ENCODE measurements at regions not wholly inside any gene's neighbourhood (a gene's known extent, or its start where the extent isn't known, plus 50 kb on each side); places are given as distances from the start of the nearest gene placed in this dataset.

- no peak overlapping the region for H3K4me3 ChIP-seq (ENCODE audit: low read length in 3 of 3)
- H3K9me3 ChIP-seq (ENCODE audit: control insufficient read depth in 3 of 3, low read length in 3 of 3): no peaks in the 10 kb centered on the region
- H3K27ac ChIP-seq (ENCODE audit: low read depth, low read length): no peak overlapping the region
- H3K4me1 ChIP-seq (ENCODE audit: control insufficient read depth in 3 of 3, insufficient read depth in 3 of 3, low read length in 3 of 3): peaks cover 0 to 5% (median 2%) of the 10 kb centered on the region in 3 donors
- H3K27me3 ChIP-seq (ENCODE audit: control insufficient read depth in 3 of 3, insufficient read depth in 3 of 3, low read length in 3 of 3): peaks cover 0 to 5% (median 0%) of the 10 kb centered on the region in 3 donors
- H3K9ac ChIP-seq (ENCODE audit: low read depth in 1 of 3, low read length in 3 of 3): no peak overlapping the region
- no peaks in the 10 kb centered on the region for H3K36me3 ChIP-seq (ENCODE audit: control insufficient read depth in 3 of 3, insufficient read depth in 3 of 3, low read length in 3 of 3)
These were observed 74.1 kb upstream of the HSPA9 start for GRCh38 chr5:138649316-138649720.

DNA sequence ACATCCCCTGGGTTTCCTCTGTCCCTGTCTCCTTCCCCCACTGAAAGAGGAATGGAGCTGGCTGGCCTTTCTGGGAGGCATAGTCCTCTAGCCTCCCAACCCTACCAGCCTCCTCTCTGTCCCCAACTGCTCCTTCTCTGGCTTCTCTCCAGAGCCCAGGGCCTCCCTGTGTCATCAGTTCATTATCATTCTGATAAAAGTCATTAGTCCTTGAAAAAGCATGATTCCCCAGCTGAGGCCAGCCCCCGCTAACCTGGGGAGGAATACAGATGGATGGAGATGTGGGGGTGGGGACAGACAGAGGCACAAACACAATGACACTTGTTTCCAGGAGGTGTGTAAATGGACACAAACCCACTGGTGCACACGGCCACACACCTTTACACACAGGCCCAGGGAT, 73.6 kb upstream of the HSPA9 start:
- H3K9ac ChIP-seq (ENCODE audit: low read depth in 1 of 3, low read length in 3 of 3): no peak overlapping the region
- peaks cover 0 to 5% (median 0%) of the 10 kb centered on the region in 3 donors for H3K27me3 ChIP-seq (ENCODE audit: control insufficient read depth in 3 of 3, insufficient read depth in 3 of 3, low read length in 3 of 3)
- no peaks in the 10 kb centered on the region for H3K36me3 ChIP-seq (ENCODE audit: control insufficient read depth in 3 of 3, insufficient read depth in 3 of 3, low read length in 3 of 3)
- H3K9me3 ChIP-seq (ENCODE audit: control insufficient read depth in 3 of 3, low read length in 3 of 3): no peaks in the 10 kb centered on the region
- no peak overlapping the region for H3K4me3 ChIP-seq (ENCODE audit: low read length in 3 of 3)
- no peak overlapping the region for H3K27ac ChIP-seq (ENCODE audit: low read depth, low read length)
- peaks cover 0 to 5% (median 2%) of the 10 kb centered on the region in 3 donors for H3K4me1 ChIP-seq (ENCODE audit: control insufficient read depth in 3 of 3, insufficient read depth in 3 of 3, low read length in 3 of 3)

GRCh38 chr5:138647794-138648410, 72.7 kb upstream of the HSPA9 start:
- no peak overlapping the region for H3K4me3 ChIP-seq (ENCODE audit: low read length in 3 of 3)
- H3K27me3 ChIP-seq (ENCODE audit: control insufficient read depth in 3 of 3, insufficient read depth in 3 of 3, low read length in 3 of 3): peaks cover 0 to 5% (median 0%) of the 10 kb centered on the region in 3 donors
- no peak overlapping the region for H3K9ac ChIP-seq (ENCODE audit: low read depth in 1 of 3, low read length in 3 of 3)
- no peaks in the 10 kb centered on the region for H3K36me3 ChIP-seq (ENCODE audit: control insufficient read depth in 3 of 3, insufficient read depth in 3 of 3, low read length in 3 of 3)
- peaks cover 0 to 5% (median 2%) of the 10 kb centered on the region in 3 donors for H3K4me1 ChIP-seq (ENCODE audit: control insufficient read depth in 3 of 3, insufficient read depth in 3 of 3, low read length in 3 of 3)
- H3K27ac ChIP-seq (ENCODE audit: low read depth, low read length): no peak overlapping the region
- no peaks in the 10 kb centered on the region for H3K9me3 ChIP-seq (ENCODE audit: control insufficient read depth in 3 of 3, low read length in 3 of 3)

- Histone ChIP-seq H3K4me3 (ENCODE audit: low read length in 3 of 3) (no peak overlapping the region), H3K9ac (ENCODE audit: low read depth in 1 of 3, low read length in 3 of 3) (no peak overlapping the region), H3K4me1 (ENCODE audit: control insufficient read depth in 3 of 3, insufficient read depth in 3 of 3, low read length in 3 of 3) (peaks cover 0 to 5% (median 2%) of the 10 kb centered on the region in 3 donors), H3K36me3 (ENCODE audit: control insufficient read depth in 3 of 3, insufficient read depth in 3 of 3, low read length in 3 of 3) (no peaks in the 10 kb centered on the region), H3K27me3 (ENCODE audit: control insufficient read depth in 3 of 3, insufficient read depth in 3 of 3, low read length in 3 of 3) (peaks cover 0 to 5% (median 0%) of the 10 kb centered on the region in 3 donors), H3K27ac (ENCODE audit: low read depth, low read length) (no peak overlapping the region), H3K9me3 (ENCODE audit: control insufficient read depth in 3 of 3, low read length in 3 of 3) (no peaks in the 10 kb centered on the region)
These were observed 72.1 kb upstream of the HSPA9 start for GRCh38 chr5:138647261-138647788.

- Histone ChIP-seq H3K4me1 (ENCODE audit: control insufficient read depth in 3 of 3, insufficient read depth in 3 of 3, low read length in 3 of 3) (peaks cover 0 to 5% (median 3%) of the 10 kb centered on the region in 3 donors), H3K4me3 (ENCODE audit: low read length in 3 of 3) (no peak overlapping the region), H3K27me3 (ENCODE audit: control insufficient read depth in 3 of 3, insufficient read depth in 3 of 3, low read length in 3 of 3) (peaks cover 0 to 5% (median 0%) of the 10 kb centered on the region in 3 donors), H3K9me3 (ENCODE audit: control insufficient read depth in 3 of 3, low read length in 3 of 3) (no peaks in the 10 kb centered on the region), H3K9ac (ENCODE audit: low read depth in 1 of 3, low read length in 3 of 3) (no peak overlapping the region), H3K27ac (ENCODE audit: low read depth, low read length) (no peak overlapping the region), H3K36me3 (ENCODE audit: control insufficient read depth in 3 of 3, insufficient read depth in 3 of 3, low read length in 3 of 3) (no peaks in the 10 kb centered on the region)
These were observed 71.5 kb upstream of the HSPA9 start for GRCh38 chr5:138646671-138647070.

DNA sequence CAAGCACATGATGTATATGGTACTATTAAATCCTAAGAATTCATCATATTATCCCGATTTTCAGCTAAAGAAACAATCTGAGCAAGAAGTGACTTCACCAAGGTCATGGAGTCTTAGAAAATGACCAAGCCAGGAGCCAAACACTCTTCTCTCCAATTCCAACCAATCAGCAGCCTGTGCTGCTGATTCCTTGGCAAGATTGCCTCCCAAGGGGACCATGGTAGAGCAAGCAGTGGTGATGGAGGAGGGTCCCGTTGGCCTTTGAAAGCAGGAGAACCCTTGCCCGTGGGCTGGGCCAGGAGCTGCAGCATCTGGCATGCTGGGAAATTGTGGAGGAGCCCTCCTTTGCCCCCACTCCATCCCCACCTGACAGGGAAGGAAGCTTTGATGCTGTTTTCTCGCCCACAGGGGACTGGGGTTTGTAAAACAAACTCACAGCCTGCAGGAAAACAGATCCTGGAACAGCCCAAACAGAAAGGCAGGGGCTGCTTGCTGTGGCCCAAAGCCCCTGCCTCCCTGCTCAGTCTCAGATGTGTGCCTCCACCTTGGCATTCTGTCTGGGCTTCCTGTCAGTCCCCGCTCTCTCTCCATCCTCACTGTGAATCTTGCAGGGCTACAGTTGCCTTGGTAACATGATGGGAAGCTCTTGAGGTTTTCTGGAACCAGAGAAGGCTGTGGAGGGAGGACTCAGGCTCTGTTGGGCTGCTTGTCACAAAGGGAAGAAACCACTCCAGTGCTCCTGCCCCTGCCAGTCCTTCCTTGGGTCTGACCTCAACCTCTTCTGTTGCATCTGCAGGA, 70.8 kb upstream of the HSPA9 start:
- H3K27ac ChIP-seq (ENCODE audit: low read depth, low read length): no peak overlapping the region
- no peaks in the 10 kb centered on the region for H3K36me3 ChIP-seq (ENCODE audit: control insufficient read depth in 3 of 3, insufficient read depth in 3 of 3, low read length in 3 of 3)
- no peak overlapping the region for H3K4me3 ChIP-seq (ENCODE audit: low read length in 3 of 3)
- H3K9ac ChIP-seq (ENCODE audit: low read depth in 1 of 3, low read length in 3 of 3): no peak overlapping the region
- peaks cover 0 to 4% (median 0%) of the 10 kb centered on the region in 3 donors for H3K27me3 ChIP-seq (ENCODE audit: control insufficient read depth in 3 of 3, insufficient read depth in 3 of 3, low read length in 3 of 3)
- H3K9me3 ChIP-seq (ENCODE audit: control insufficient read depth in 3 of 3, low read length in 3 of 3): no peaks in the 10 kb centered on the region
- peaks cover 0 to 5% (median 4%) of the 10 kb centered on the region in 3 donors for H3K4me1 ChIP-seq (ENCODE audit: control insufficient read depth in 3 of 3, insufficient read depth in 3 of 3, low read length in 3 of 3)

DNA sequence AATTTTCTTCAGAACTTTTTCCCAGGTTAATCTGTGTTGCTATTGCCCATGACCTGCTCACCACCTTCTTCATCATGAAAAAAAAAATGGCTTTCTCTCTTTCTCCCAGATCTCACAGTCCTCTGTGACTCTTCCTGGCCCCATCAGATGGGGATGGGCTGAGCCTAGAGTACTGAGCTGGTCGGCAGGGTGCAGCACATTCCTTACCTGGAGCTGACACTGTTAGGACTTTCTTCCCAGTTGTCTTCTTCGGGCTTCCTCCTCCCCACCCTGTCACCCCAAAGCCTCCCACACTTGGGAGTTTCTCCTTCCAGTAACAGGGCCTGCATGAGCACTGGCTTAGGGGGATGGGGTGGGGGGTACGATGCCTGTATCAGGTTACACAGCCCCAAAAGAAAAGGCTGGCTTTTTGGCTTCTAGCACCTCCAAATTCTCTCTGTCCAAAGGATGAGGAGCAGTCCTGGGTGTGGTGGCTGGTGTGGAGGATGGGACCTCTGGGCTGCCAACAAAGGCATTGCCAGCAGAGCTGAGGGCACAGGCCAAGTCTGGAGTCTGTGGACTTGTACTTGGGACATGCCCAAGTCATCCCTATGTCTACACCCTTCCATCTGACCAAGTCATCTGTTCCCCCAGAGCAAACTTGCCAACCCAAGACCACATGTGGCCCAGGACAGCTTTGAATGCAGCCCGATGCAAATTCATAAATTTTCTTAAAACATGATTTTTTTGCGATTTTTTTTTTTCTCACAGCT, 68.0 kb upstream of the HSPA9 start:
- Histone ChIP-seq H3K36me3 (ENCODE audit: control insufficient read depth in 3 of 3, insufficient read depth in 3 of 3, low read length in 3 of 3) (no peaks in the 10 kb centered on the region), H3K27me3 (ENCODE audit: control insufficient read depth in 3 of 3, insufficient read depth in 3 of 3, low read length in 3 of 3) (peaks cover 0 to 2% (median 0%) of the 10 kb centered on the region in 3 donors), H3K27ac (ENCODE audit: low read depth, low read length) (no peak overlapping the region), H3K4me1 (ENCODE audit: control insufficient read depth in 3 of 3, insufficient read depth in 3 of 3, low read length in 3 of 3) (peaks cover 0 to 3% (median 0%) of the 10 kb centered on the region in 3 donors), H3K9me3 (ENCODE audit: control insufficient read depth in 3 of 3, low read length in 3 of 3) (no peaks in the 10 kb centered on the region), H3K9ac (ENCODE audit: low read depth in 1 of 3, low read length in 3 of 3) (no peak overlapping the region), H3K4me3 (ENCODE audit: low read length in 3 of 3) (no peak overlapping the region)

DNA sequence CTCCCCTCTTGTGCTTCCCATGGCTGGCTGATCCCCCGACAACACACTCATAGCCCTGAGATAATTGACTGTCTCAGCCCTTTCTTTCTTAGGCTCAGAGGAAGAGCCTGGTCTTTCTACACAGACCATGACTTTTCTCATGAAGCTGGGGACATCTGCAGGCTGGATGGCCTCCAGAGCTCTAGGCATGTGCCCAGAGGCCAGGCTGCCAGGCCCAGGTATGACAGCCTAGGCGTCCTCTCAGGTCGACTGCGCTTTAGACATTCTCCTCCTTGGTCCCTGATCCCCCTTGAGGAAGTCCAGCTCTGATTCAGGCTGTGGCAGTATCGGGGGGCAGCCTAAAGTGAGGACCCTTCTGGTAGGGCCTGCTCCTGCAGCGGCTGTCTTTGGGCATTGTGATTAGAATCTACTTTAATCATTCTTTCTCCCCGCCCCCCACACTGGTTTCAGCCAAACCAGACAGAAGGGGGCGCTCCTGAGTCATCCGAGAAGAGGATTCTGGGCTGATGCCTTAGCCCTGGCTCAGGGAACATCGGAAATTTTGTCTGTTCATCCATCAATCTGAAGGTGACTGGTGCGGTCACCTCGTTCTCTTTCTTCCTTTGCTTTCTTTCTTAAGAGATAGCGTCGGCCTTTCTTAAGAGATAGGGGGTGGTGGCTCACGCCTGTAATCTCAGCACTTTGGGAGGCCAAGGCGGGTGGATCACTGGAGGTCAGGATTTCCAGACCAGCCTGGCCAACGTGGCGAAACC, 66.5 kb upstream of the HSPA9 start:
- no peak overlapping the region for H3K27ac ChIP-seq (ENCODE audit: low read depth, low read length)
- no peaks in the 10 kb centered on the region for H3K36me3 ChIP-seq (ENCODE audit: control insufficient read depth in 3 of 3, insufficient read depth in 3 of 3, low read length in 3 of 3)

GRCh38 chr5:138640646-138641254, 65.5 kb upstream of the HSPA9 start:
- no peak overlapping the region for H3K9ac ChIP-seq (ENCODE audit: low read depth in 1 of 3, low read length in 3 of 3)

More for the DNA sequence above, 66.5 kb upstream of the HSPA9 start:
- peak overlapping the region in 1 of 3 donors; percentile 33 for H3K9ac ChIP-seq (ENCODE audit: low read depth in 1 of 3, low read length in 3 of 3)
- no peaks in the 10 kb centered on the region for H3K9me3 ChIP-seq (ENCODE audit: control insufficient read depth in 3 of 3, low read length in 3 of 3)
- peaks cover 0 to 3% (median 0%) of the 10 kb centered on the region in 3 donors for H3K4me1 ChIP-seq (ENCODE audit: control insufficient read depth in 3 of 3, insufficient read depth in 3 of 3, low read length in 3 of 3)
- H3K4me3 ChIP-seq (ENCODE audit: low read length in 3 of 3): no peak overlapping the region
- peaks cover 0 to 2% (median 0%) of the 10 kb centered on the region in 3 donors for H3K27me3 ChIP-seq (ENCODE audit: control insufficient read depth in 3 of 3, insufficient read depth in 3 of 3, low read length in 3 of 3)

More at GRCh38 chr5:138640646-138641254, 65.5 kb upstream of the HSPA9 start:
- Histone ChIP-seq H3K27ac (ENCODE audit: low read depth, low read length) (no peak overlapping the region), H3K4me3 (ENCODE audit: low read length in 3 of 3) (no peak overlapping the region), H3K9me3 (ENCODE audit: control insufficient read depth in 3 of 3, low read length in 3 of 3) (no peaks in the 10 kb centered on the region), H3K4me1 (ENCODE audit: control insufficient read depth in 3 of 3, insufficient read depth in 3 of 3, low read length in 3 of 3) (peaks cover 0 to 3% (median 0%) of the 10 kb centered on the region in 3 donors), H3K36me3 (ENCODE audit: control insufficient read depth in 3 of 3, insufficient read depth in 3 of 3, low read length in 3 of 3) (no peaks in the 10 kb centered on the region), H3K27me3 (ENCODE audit: control insufficient read depth in 3 of 3, insufficient read depth in 3 of 3, low read length in 3 of 3) (peaks cover 0 to 2% (median 0%) of the 10 kb centered on the region in 3 donors)
